NCI-H1048 (cell line): ENCODE measurements at regions not wholly inside any gene's neighbourhood (a gene's known extent, or its start where the extent isn't known, plus 50 kb on each side); places are given as distances from the start of the nearest gene placed in this dataset.
A peak's percentile ranks its signal among the peaks of the same experiment; 100 is the strongest.

ENCODE experiments used
- DNase-seq: peaks from one replicate; lab custom pipeline; 2025; lab: John Stamatoyannopoulos, UW

DNA sequence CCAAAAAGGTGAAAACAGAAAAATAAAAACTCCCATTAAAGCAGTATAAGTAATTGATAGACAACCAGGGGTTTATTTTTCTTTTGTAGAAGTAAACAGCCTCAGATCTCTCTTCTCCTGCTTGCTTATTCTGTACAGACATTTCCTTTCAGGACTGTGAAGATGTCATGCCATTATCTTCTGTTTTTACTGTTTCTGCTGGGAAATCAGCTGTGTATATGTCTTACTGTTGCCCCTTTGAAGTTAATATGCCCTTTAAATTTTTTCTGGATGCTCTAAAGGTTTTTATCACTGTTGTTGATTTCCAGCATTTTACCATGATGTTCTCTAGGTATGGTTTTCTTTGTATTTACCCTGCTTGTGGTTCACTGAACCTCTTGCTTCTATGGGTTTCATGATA lies 199.5 kb downstream of the NXNL2 start:
- no peak for DNase-seq

DNA sequence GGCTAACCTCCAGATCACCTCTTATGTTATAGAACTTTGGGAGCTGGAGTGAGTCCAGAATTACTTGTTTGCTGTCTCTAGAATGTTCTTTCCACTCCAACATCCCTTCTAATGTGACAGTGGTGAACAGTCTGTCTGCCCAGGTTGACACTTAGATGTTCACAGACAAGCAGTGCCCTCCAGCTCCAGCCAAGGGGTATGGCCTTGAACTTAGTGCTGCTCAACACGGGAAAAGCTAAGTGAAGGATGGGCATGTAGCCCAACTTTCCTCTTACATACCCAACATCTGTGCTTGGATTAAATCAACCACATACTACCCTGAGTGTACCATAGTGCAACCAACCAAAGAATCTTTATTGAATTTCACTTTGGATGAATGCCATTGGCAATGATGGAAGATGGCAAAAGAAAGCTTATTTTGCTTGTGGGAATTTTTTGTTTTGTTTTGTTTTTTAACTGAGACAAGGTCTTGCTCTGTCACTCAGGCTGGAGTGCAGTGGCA lies 201.2 kb downstream of the NXNL2 start:
- no peak for DNase-seq

- DNase-seq: no peak
Measured at GRCh38 chr9:88737031-88737430, 202.1 kb downstream of the NXNL2 start.

DNA sequence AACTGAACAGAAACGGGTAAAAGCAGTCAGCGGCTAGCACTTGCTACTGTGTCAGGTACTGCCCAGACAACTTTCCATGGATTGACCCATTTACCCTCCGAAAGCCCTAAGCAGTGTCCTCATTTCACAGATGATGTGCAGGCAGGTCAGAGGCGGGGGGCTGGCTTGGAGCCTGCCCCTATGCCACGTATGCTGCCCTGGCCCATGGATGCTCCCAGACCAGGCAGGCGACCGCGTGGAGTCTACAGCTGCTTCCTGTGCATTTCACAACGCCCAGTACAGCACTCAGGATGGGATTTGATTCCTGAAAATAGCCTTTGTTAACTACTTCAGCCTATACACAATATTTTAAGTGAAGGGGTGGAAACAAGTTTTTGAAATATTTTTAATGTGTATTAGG lies 202.9 kb downstream of the NXNL2 start:
- DNase-seq: no peak

- DNase-seq: peak; percentile 41
Measured at GRCh38 chr9:88738709-88739108, 203.7 kb downstream of the NXNL2 start.

GRCh38 chr9:88739373-88739772 lies 204.4 kb downstream of the NXNL2 start:
- DNase-seq: no peak

DNA sequence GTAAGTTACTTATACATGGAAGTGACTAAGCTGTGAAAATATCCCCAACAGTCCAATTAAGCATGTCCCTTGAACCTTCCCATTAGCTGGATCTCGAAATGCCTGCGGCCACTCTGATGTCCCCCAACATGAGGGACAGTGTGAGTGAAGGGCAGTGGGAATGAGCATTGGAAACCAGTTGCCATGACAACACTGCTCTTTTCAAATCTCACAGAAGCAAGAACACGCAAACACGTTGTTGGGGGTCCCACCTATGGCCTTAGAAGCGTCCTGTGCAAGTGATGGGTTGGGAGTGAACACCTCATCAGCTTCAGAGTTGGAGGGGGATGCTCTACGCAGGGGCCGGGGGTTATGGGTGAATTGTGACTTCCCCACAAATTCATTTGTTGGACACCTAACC lies 205.9 kb downstream of the NXNL2 start:
- no peak for DNase-seq

DNA sequence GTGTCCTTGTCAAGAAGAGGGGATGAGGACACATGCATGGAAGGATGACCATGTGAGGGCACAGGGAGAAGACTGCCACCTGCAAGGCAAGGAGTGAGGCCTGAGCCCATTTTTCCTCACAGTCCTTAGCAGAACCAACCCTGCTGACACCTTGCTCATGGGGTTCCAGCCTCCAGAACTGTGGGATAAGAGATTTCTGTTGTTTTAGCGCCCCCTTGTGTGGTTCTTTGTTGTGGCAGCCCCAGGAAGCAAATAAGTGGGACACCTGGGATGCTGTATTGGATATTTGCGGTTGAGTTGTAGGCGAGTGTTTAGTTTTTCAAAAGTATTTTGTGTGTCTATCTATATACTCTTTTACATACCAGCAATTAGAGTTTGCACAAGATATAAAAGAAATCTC lies 206.4 kb downstream of the NXNL2 start:
- no peak for DNase-seq

DNA sequence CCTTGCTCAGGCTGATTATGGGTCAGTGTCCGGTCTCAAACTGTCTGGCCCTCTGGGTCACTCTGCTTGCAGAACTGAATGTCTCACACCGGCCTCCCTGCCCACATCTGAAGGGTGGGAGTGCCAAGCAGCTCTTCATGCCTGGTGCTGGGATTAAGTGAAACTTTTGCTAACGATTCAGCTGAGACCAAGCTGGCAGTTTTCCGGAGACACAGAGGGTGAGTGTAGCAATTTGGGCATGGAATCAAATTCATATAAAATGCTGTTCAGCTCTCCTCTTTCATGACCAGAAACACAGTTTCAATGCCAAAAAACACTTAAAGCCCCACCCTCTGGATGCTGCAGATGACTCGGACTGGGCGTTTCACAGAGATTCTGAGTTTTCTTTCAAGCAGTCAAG lies 207.5 kb downstream of the NXNL2 start:
- no peak for DNase-seq

DNA sequence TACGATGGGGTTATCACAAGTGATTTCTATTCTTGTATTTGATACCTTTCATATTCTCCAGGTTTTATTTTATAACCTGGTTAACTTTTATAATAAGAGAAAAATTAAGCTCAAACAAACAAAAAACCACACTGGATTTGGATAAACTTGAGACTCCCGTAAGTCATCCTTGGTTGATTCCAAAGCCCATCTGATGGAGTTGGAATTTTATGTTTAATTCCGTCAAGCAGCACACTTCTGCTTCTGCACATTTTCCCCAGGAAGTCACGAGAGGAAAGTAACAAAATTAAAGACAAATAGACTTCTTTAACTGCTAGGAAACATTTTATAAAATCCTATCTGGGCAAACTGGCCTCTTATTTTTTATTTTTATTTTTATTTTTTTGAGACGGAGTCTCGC lies 207.9 kb downstream of the NXNL2 start:
- no peak for DNase-seq

DNA sequence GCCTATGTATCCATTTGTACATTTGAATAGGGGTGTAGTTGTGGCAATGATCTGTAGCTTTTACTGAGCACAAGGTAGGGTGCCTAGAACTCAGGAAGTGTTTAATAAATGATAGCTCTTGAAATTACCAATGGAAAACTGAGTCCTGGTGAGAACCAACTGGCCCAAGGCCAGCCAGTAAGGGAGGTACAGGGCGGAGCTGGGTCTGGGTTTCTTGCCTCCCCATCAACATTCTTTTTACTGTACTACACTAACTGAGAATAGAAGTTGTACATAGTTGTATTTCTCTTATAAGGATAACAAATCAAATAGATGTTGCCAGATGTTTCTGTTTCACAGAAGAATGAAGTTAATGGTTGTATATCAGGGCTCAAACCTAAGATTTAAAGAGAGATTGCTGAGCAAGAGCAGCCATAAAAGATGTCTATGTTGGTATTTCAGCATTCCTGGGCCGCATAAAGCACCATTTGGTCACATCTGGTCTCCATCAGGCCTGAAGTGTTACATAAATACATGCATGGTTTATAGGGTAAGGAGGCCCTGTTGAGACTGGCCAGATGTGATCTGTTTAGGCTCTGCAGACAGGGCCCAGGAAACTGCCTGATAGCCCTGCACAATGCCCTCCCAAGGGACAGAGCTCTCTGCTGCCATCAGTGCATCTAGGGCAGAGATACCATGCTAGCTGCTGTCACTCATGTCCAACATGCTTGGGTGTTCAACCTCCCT lies 210.5 kb downstream of the NXNL2 start:
- no peak for DNase-seq

- DNase-seq: no peak
Measured at GRCh38 chr9:88746029-88746742, 211.2 kb downstream of the NXNL2 start.

- DNase-seq: no peak
Measured at GRCh38 chr9:88746743-88747398, 211.9 kb downstream of the NXNL2 start.

DNA sequence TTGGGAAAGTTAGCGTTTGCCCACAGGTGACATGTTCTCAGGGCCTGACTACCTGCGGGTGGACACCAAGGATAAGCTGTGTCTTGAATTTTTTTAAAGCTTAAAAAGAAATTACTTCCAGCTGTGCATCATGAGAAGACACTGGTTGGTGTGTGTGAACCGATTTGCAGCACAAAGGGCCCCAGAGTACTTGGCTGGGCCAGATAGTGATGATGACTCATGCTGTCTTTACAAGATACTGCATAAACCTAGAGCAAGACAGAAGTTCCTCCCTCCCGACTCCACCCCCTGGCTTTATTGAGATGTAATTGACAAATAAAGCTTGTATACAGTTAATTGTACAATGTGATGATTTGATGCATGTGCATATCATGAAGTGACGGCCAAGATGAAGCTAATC lies 212.8 kb downstream of the NXNL2 start:
- no peak for DNase-seq

DNA sequence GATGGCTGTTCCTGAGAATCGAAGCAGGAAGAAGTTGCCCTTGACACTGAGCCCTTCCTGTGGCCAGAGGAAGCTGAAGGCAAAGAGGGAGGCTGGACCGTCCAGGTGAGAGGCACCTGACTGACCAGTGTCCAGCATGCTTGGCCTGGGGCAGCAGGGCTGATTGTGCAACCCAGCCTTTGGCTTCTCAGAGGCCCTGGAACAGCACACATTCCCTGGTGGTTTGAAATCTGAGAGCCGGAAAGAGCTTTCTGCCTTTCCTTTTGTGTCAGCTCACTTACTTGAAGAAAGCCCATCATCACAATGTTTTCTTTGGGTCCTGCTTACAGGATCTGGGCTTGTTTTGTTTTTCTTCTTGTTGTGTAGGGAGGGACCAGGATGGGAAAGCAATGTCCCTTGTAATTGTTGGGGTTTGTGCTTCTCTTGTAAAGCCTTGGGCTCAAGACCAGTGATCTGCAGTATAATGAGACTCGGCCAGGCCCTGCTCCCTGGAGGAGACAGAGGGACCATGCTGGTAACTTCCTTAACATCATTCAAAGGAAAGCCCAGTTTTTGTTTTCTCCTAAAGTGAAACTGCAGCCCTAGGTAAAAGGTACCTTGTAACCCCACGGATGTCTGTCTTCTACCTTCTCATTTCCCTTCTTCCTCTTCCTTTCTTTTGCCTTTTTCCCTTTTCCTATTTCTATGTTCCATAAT lies 213.7 kb downstream of the NXNL2 start:
- no peak for DNase-seq

- DNase-seq: no peak
Measured at GRCh38 chr9:88749420-88749819, 214.4 kb downstream of the NXNL2 start.

- no peak for DNase-seq
Measured at GRCh38 chr9:88750832-88751360, 215.9 kb downstream of the NXNL2 start.

DNA sequence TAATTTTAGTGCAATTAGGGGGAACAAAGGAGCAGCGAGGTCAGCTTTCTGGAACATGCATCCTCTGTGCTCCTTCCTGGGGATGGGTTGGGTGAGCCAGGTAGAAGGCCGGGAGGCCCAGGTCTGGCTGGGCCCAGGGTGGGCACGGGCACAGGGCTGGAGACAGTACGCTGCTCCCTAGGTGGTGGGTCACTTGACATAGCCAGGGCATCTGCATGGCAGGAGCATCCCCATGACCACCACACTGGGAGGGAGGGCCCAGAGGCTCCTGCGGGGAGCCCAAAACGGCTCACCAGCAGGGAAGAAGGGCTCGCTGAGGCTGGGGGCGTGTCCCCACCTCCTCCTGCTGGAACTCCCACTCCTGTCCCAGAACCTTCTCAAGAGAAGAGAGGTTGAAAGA lies 216.8 kb downstream of the NXNL2 start:
- no peak for DNase-seq

DNA sequence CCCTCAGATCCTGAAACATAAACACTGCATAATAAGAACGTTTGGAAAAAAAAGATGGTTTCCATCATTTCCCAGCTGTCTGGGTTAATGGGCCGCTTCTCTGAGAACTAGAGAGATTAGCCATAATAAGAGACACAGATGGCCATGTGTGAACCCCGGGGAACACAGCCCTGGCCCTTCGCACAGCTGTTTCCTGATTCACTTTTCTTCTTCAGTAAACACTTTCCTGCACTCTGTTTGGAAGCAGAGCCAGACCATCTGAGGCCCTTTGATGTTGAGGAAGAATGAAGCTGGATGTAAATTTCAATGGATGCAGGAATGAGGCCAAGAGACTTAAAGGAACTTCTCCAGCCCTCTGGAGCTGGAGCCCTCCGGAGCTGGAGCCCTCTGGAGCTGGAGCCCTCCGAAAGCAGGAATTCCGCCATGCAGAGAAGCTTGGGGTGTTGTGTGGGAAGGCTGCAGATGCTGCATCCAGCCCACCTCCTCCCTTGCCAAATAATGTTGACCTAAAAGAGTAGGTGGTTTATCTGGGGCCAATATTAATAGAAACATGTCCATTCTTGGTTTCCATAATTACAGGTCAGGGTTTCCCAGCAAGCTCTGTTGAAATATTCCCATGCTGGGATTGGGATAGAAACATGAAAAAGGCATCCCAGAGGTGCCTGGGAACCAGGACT lies 218.9 kb downstream of the NXNL2 start:
- DNase-seq: no peak

GRCh38 chr9:88754452-88754851 lies 219.5 kb downstream of the NXNL2 start:
- DNase-seq: no peak

DNA sequence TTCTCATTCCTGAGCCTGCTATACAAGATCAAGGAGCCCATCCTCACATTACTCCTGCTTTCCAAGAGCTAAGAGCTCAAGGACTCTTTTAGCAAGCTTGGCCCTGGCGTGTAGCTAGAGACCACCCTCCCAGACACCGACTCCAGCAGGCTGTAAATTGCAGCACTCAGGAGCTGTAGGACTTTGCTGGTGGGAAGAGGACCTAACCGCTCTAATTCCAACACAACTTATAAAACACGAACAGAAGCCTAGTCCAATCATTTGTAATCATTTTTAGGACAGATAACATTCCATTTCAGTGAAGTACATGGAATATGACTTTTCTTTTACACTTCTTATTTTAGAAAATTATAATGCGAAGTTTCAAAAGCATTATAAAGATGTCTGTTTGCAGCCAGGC lies 219.9 kb downstream of the NXNL2 start:
- no peak for DNase-seq
